Glutamatergic neuron (in vitro differentiated cells): ENCODE measurements at regions not wholly inside any gene's neighbourhood (a gene's known extent, or its start where the extent isn't known, plus 50 kb on each side); places are given as distances from the start of the nearest gene placed in this dataset.

Experiments used
- DNase-seq: peaks from one replicate; pipeline ENCODE4 v3.0.0; 2022
- H3K27ac Mint-ChIP-seq: one replicate; pipeline ENCODE4 v1.8.0; 2020; ENCODE audit warnings: mild to moderate bottlenecking, mixed read lengths, inconsistent platforms; ENCODE audit not compliant: unreplicated experiment
- H3K27me3 Mint-ChIP-seq: one replicate; pipeline ENCODE4 v1.8.0; 2020; ENCODE audit warnings: mild to moderate bottlenecking, moderate library complexity, mixed read lengths, inconsistent platforms; ENCODE audit not compliant: unreplicated experiment
- H3K36me3 Mint-ChIP-seq: one replicate; pipeline ENCODE4 v1.8.0; 2020; ENCODE audit warnings: mild to moderate bottlenecking, mixed read lengths, inconsistent platforms; ENCODE audit not compliant: unreplicated experiment
- H3K4me1 Mint-ChIP-seq: one replicate; pipeline ENCODE4 v1.8.0; 2020; ENCODE audit warnings: mild to moderate bottlenecking, low read depth, mixed read lengths, inconsistent platforms; ENCODE audit not compliant: unreplicated experiment
- H3K4me3 Mint-ChIP-seq: one replicate; pipeline ENCODE4 v1.8.0; 2020; ENCODE audit warnings: mild to moderate bottlenecking, mixed read lengths, inconsistent platforms; ENCODE audit not compliant: unreplicated experiment
- H3K9me3 Mint-ChIP-seq: one replicate; pipeline ENCODE4 v1.8.0; 2020; ENCODE audit warnings: mild to moderate bottlenecking, moderate library complexity, mixed read lengths, inconsistent platforms; ENCODE audit not compliant: unreplicated experiment
- CTCF ChIP-seq: fragments of 200-600 bp; sonication (generic); IDR thresholded peaks from one replicate; pipeline ENCODE4 v1.5.0; 2021; ENCODE audit not compliant: partially characterized antibody, unreplicated experiment

GRCh38 chr5:112063856-112064255, 306.9 kb upstream of the NREP start:
- no peak for TF ChIP-seq CTCF
- Mint-ChIP-seq H3K9me3 (no peaks in the 10 kb centered on the region), H3K36me3 (no peaks in the 10 kb centered on the region), H3K4me3 (no peak overlapping the region), H3K27ac (no peak overlapping the region), H3K4me1 (no peaks in the 10 kb centered on the region), H3K27me3 (no peaks in the 10 kb centered on the region)
- no peak for DNase-seq

DNA sequence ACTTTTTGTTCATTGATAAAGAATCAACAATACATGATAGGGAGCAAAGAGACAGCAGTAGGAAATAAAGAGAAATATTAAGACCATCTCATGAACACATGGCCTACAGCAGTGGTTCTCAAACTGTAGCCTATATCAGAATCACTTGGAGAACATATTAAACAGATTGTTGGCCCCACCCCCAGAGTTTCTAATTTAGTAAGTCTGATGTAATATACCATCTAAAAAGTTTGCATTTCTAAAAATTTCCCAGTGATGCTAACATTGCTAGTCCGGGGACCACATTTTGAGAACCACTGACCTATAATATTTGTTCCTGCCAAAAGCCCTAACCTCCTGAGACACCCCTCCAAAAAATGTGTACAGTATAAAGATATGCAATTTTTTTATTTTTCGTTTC, 306.2 kb upstream of the NREP start:
- H3K9me3 Mint-ChIP-seq: no peaks in the 10 kb centered on the region
- no peaks in the 10 kb centered on the region for H3K36me3 Mint-ChIP-seq
- DNase-seq: no peak
- H3K4me3 Mint-ChIP-seq: no peak overlapping the region
- H3K27ac Mint-ChIP-seq: no peak overlapping the region
- H3K27me3 Mint-ChIP-seq: no peaks in the 10 kb centered on the region
- no peak for TF ChIP-seq CTCF
- H3K4me1 Mint-ChIP-seq: no peaks in the 10 kb centered on the region

DNA sequence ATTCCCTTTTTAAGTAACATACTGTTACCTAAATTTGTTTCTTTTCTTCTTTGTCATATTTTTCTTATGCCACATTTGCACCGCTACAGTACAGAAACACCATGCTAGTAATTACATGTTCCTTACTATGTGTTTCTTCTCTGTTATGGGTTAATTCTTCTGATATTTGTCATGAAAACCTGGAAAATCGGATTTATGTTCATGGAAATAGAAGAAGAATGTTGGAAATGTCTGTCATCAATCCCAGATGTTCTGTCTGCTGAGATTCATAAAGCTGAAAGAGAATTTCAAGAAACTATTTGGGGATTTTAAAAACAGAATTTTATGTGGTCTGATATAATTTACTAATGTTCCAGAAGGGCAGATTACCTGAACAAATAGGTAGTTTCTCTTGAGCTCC, 305.2 kb upstream of the NREP start:
- Mint-ChIP-seq H3K36me3 (no peaks in the 10 kb centered on the region), H3K27me3 (no peaks in the 10 kb centered on the region), H3K9me3 (no peaks in the 10 kb centered on the region), H3K4me3 (no peak overlapping the region), H3K4me1 (no peaks in the 10 kb centered on the region), H3K27ac (no peak overlapping the region)
- TF ChIP-seq CTCF: no peak
- DNase-seq: no peak

- Mint-ChIP-seq H3K27ac (no peak overlapping the region), H3K4me3 (no peak overlapping the region), H3K4me1 (no peaks in the 10 kb centered on the region), H3K9me3 (no peaks in the 10 kb centered on the region), H3K36me3 (no peaks in the 10 kb centered on the region), H3K27me3 (no peaks in the 10 kb centered on the region)
- TF ChIP-seq CTCF: no peak
- no peak for DNase-seq
These were observed 304.7 kb upstream of the NREP start for GRCh38 chr5:112061666-112062065.

GRCh38 chr5:112059579-112060135, 302.7 kb upstream of the NREP start:
- Mint-ChIP-seq H3K9me3 (peaks cover 4% of the 10 kb centered on the region), H3K4me1 (no peaks in the 10 kb centered on the region), H3K27ac (no peak overlapping the region), H3K4me3 (no peak overlapping the region), H3K27me3 (peaks cover 2% of the 10 kb centered on the region), H3K36me3 (peaks cover 10% of the 10 kb centered on the region)
- no peak for TF ChIP-seq CTCF
- DNase-seq: no peak
